GM23248 (cell line): ENCODE measurements at regions not wholly inside any gene's neighbourhood (a gene's known extent, or its start where the extent isn't known, plus 50 kb on each side); places are given as distances from the start of the nearest gene placed in this dataset.

Source experiments
- EZH2 ChIP-seq: fragments of 200-600 bp; sonication (generic); IDR thresholded peaks from 2 replicates; pipeline ENCODE4 v1.6.1; 2018; ENCODE audit warnings: antibody characterized with exemption, mild to moderate bottlenecking; ENCODE audit not compliant: insufficient read depth, poor library complexity, severe bottlenecking
- EZH2phosphoT487 ChIP-seq: fragments of 200-600 bp; sonication (generic); IDR thresholded peaks from 2 replicates; pipeline ENCODE4 v1.6.1; 2018; ENCODE audit warnings: antibody characterized with exemption, moderate library complexity, mild to moderate bottlenecking, low read depth; ENCODE audit not compliant: insufficient read depth

- no peak for TF ChIP-seq EZH2
- TF ChIP-seq EZH2phosphoT487 = no peak
Observed at GRCh38 chr13:42474954-42475353, 99.0 kb upstream of the TNFSF11 start.
